IMR-90 (cell line): ENCODE measurements at regions not wholly inside any gene's neighbourhood (a gene's known extent, or its start where the extent isn't known, plus 50 kb on each side); places are given as distances from the start of the nearest gene placed in this dataset.

Experiments used
- ATAC-seq: fragments of 200-7000 bp; cut with Tn5 transposase; 2 replicates; pipeline ENCODE4 v1.9.1; 2020; ENCODE audit warnings: low read depth, mild to moderate bottlenecking, moderate library complexity
- BruUV-seq: library from RNA; stranded (reverse); fragments of 400-500 nt; replicated peaks from 2 replicates; lab custom pipeline; 2021; lab: Mats Ljungman, UMichigan
- CTCF ChIA-PET: fragments of 300-600 bp; formaldehyde crosslinking; extraction: SDS; loops from one replicate; lab custom pipeline; 2021; ENCODE audit warnings: antibody characterized with exemption; lab: Yijun Ruan, JAX
- POLR2A ChIA-PET: fragments of 300-600 bp; sonication (Branson Sonifier 250); formaldehyde crosslinking; loops from one replicate; lab custom pipeline; 2022; ENCODE audit warnings: antibody characterized with exemption; ENCODE audit not compliant: unreplicated experiment; lab: Charles Lee
- DNase-seq: peaks from one replicate; pipeline ENCODE4 v3.0.0; 2013
- H2AFZ ChIP-seq: replicated peaks from 2 replicates; pipeline ENCODE3; 2013; ENCODE audit warnings: low read length, mild to moderate bottlenecking; ENCODE audit not compliant: poor library complexity
- H2AK5ac ChIP-seq: 2 replicates; pipeline ENCODE4 v1.6.1; 2013; ENCODE audit warnings: low read depth, low read length, inconsistent platforms
- H2AK9ac ChIP-seq: replicated peaks from 2 replicates; pipeline ENCODE3; 2013; ENCODE audit warnings: mild to moderate bottlenecking, low read depth, low read length, moderate library complexity; ENCODE audit not compliant: poor library complexity
- H2BK120ac ChIP-seq: 2 replicates; pipeline ENCODE4 v1.6.1; 2013; ENCODE audit warnings: low read depth, low read length, inconsistent platforms
- H2BK15ac ChIP-seq: 3 replicates; pipeline ENCODE4 v1.6.1; 2013; ENCODE audit warnings: low read depth, low read length, inconsistent platforms
- H2BK20ac ChIP-seq: 2 replicates; pipeline ENCODE4 v1.6.1; 2013; ENCODE audit warnings: low read depth, mild to moderate bottlenecking, inconsistent platforms, low read length, moderate library complexity
- H2BK5ac ChIP-seq: 2 replicates; pipeline ENCODE4 v1.6.1; 2013; ENCODE audit warnings: mild to moderate bottlenecking, low read depth, low read length, inconsistent platforms; ENCODE audit not compliant: poor library complexity, severe bottlenecking
- H3K14ac ChIP-seq: replicated peaks from 2 replicates; pipeline ENCODE4 v1.6.1; 2013; ENCODE audit warnings: low read depth, low read length, inconsistent platforms
- H3K18ac ChIP-seq: 2 replicates; pipeline ENCODE4 v1.6.1; 2013; ENCODE audit warnings: low read depth, low read length, control low read depth
- H3K23ac ChIP-seq: 2 replicates; pipeline ENCODE4 v1.6.1; 2013; ENCODE audit warnings: low read depth, low read length, inconsistent platforms
- H3K27ac ChIP-seq: 2 replicates; pipeline ENCODE4 v1.5.1; 2013; ENCODE audit warnings: mild to moderate bottlenecking, control low read depth, low read length; ENCODE audit not compliant: insufficient read depth
- H3K27me3 ChIP-seq: 2 replicates; pipeline ENCODE4 v1.6.1; 2013; ENCODE audit warnings: low read length; ENCODE audit not compliant: control insufficient read depth, insufficient read depth
- H3K36me3 ChIP-seq: 2 replicates; pipeline ENCODE4 v1.6.1; 2013; ENCODE audit warnings: low read length, mixed read lengths; ENCODE audit not compliant: control insufficient read depth, insufficient read depth
- H3K4ac ChIP-seq: 2 replicates; pipeline ENCODE4 v1.6.1; 2013; ENCODE audit warnings: low read depth, low read length, inconsistent platforms
- H3K4me1 ChIP-seq: 2 replicates; pipeline ENCODE4 v1.6.1; 2013; ENCODE audit warnings: low read length, mixed read lengths; ENCODE audit not compliant: control insufficient read depth, insufficient read depth
- H3K4me2 ChIP-seq: 2 replicates; pipeline ENCODE4 v1.6.1; 2013; ENCODE audit warnings: low read depth, mild to moderate bottlenecking, control low read depth, low read length, moderate library complexity
- H3K4me3 ChIP-seq: 2 replicates; pipeline ENCODE4 v1.5.1; 2013; ENCODE audit warnings: low read depth, mild to moderate bottlenecking, control low read depth, low read length, moderate library complexity; ENCODE audit not compliant: insufficient read depth
- H3K56ac ChIP-seq: 2 replicates; pipeline ENCODE4 v1.6.1; 2013; ENCODE audit warnings: low read length, inconsistent platforms; ENCODE audit not compliant: insufficient read depth; ENCODE audit errors: extremely low read depth
- H3K79me1 ChIP-seq, 2 experiments: 2 replicates each; pipeline ENCODE4 v1.6.1; 2013; ENCODE audit warnings: low read length in 2 of 2, inconsistent platforms in 1 of 2, low read depth in 1 of 2
- H3K9ac ChIP-seq: 2 replicates; pipeline ENCODE4 v1.6.1; 2013; ENCODE audit warnings: low read depth, low read length, control low read depth
- H3K9me1 ChIP-seq: 2 replicates; pipeline ENCODE4 v1.6.1; 2013; ENCODE audit warnings: low read length, inconsistent platforms; ENCODE audit not compliant: insufficient read depth
- H3K9me3 ChIP-seq: 2 replicates; pipeline ENCODE4 v1.6.1; 2013; ENCODE audit warnings: low read length; ENCODE audit not compliant: control insufficient read depth, insufficient read depth
- H4K20me1 ChIP-seq: 2 replicates; pipeline ENCODE4 v1.6.1; 2013; ENCODE audit warnings: low read length, inconsistent platforms; ENCODE audit not compliant: insufficient read depth
- H4K5ac ChIP-seq: 2 replicates; pipeline ENCODE4 v1.6.1; 2013; ENCODE audit warnings: mild to moderate bottlenecking, low read depth, low read length, control low read depth
- H4K8ac ChIP-seq, 2 experiments: 2 replicates each; pipeline ENCODE4 v1.6.1; 2013; ENCODE audit warnings: low read depth in 2 of 2, low read length in 2 of 2, control low read depth in 1 of 2, inconsistent platforms in 1 of 2
- H4K91ac ChIP-seq: 2 replicates; pipeline ENCODE4 v1.6.1; 2013; ENCODE audit warnings: low read depth, low read length, inconsistent platforms; ENCODE audit not compliant: insufficient read depth
- CTCF ChIP-seq: conservative IDR thresholded peaks from 2 replicates; pipeline ENCODE4 v1.5.1; 2012; ENCODE audit warnings: mild to moderate bottlenecking, low read depth, low read length, improper control_type of control experiment
- ELK1 ChIP-seq: fragments of 150-350 bp; IDR thresholded peaks from 2 replicates; pipeline ENCODE4 v1.6.1; 2016; ENCODE audit warnings: low read depth, mild to moderate bottlenecking, low read length, moderate library complexity, borderline replicate concordance
- FOS ChIP-seq: fragments of 150-350 bp; IDR thresholded peaks from 2 replicates; pipeline ENCODE4 v1.6.1; 2016; ENCODE audit warnings: low read depth, low read length
- MAZ ChIP-seq: IDR thresholded peaks from 2 replicates; pipeline ENCODE4 v1.6.1; 2012; ENCODE audit warnings: low read depth, mild to moderate bottlenecking, low read length, improper control_type of control experiment, moderate library complexity, borderline replicate concordance
- MXI1 ChIP-seq: IDR thresholded peaks from 2 replicates; pipeline ENCODE4 v1.6.1; 2012; ENCODE audit warnings: low read depth, mild to moderate bottlenecking, low read length, moderate library complexity, borderline replicate concordance
- POLR2A ChIP-seq: IDR thresholded peaks from 2 replicates; pipeline ENCODE4 v1.6.1; 2012; ENCODE audit warnings: mild to moderate bottlenecking, low read depth, low read length
- RFX5 ChIP-seq: IDR thresholded peaks from 2 replicates; pipeline ENCODE4 v1.8.0; 2012; ENCODE audit warnings: low read depth, mild to moderate bottlenecking, low read length, moderate library complexity
- WGBS, 2 experiments: methylation state at CpG; one replicate each; pipeline versions ENCODE4 v1.1.5 to v1.1.7; 2013; ENCODE audit warnings: missing lambda C conversion rate in 2 of 2; ENCODE audit not compliant: insufficient read length in 1 of 2; ENCODE audit errors: extremely low coverage in 2 of 2; 5-methylcytosine and 5-hydroxymethylcytosine counted together
- dilution Hi-C: fragments of 300-500 bp; cut with HindIII; formaldehyde crosslinking; loops from one replicate; pipeline ENCODE4 v1.14.3; 2018; ENCODE audit warnings: low sequenced_read_pairs; ENCODE audit not compliant: unreplicated experiment
- in situ Hi-C: fragments of 300-500 bp; cut with MboI; formaldehyde crosslinking; loops from 3 replicates; pipeline ENCODE4 v1.14.3; 2019; ENCODE audit warnings: low sequenced_read_pairs, inconsistent platforms, mixed read lengths
- intact Hi-C: fragments of 100-400 bp; cut with micrococcal nuclease; formaldehyde crosslinking; loops from 2 replicates; pipeline ENCODE4 v1.10.0; 2022

GRCh38 chr4:154086247-154086646 is 297.4 kb upstream of the SFRP2 start:
- no peak overlapping the region for H4K8ac ChIP-seq
- dilution Hi-C loops: no loop called here
- H3K4me3 ChIP-seq: no peak overlapping the region
- H2AFZ ChIP-seq: no peak overlapping the region
- no peak overlapping the region for H3K4me2 ChIP-seq
- no peak overlapping the region for H2AK5ac ChIP-seq
- H2BK20ac ChIP-seq: no peak overlapping the region
- no peak overlapping the region for H3K27ac ChIP-seq
- H3K4me1 ChIP-seq: no peaks in the 10 kb centered on the region
- DNase-seq (no peak), ATAC-seq (no peak)
- POLR2A ChIA-PET: no interaction called here
- no peak overlapping the region for H2BK120ac ChIP-seq
- H2BK15ac ChIP-seq: no peak overlapping the region
- no peaks in the 10 kb centered on the region for H3K9me1 ChIP-seq
- no peak for TF ChIP-seq MAZ
- TF ChIP-seq FOS: no peak
- no peak for TF ChIP-seq RFX5
- TF ChIP-seq CTCF: no peak
- TF ChIP-seq MXI1: no peak
- no peak for TF ChIP-seq POLR2A
- no peak for TF ChIP-seq ELK1
- H3K79me1 ChIP-seq: no peaks in the 10 kb centered on the region
- no peak overlapping the region for H3K4ac ChIP-seq
- no peak overlapping the region for H4K91ac ChIP-seq
- intact Hi-C loops: no loop called here
- CTCF ChIA-PET: no interaction called here
- in situ Hi-C loops: no loop called here
- H3K9ac ChIP-seq: no peak overlapping the region
- H3K9me3 ChIP-seq: no peaks in the 10 kb centered on the region; the same call in 1 of the 2 replicates
- H2BK5ac ChIP-seq: no peak overlapping the region
- H3K23ac ChIP-seq: no peak overlapping the region
- H3K27me3 ChIP-seq: no peaks in the 10 kb centered on the region
- H3K36me3 ChIP-seq: no peaks in the 10 kb centered on the region
- WGBS, 2 experiments: no CpG with 5 or more reads among the region's 3 CpGs
- H4K5ac ChIP-seq: no peak overlapping the region
- no peaks in the 10 kb centered on the region for H4K20me1 ChIP-seq
- no peak overlapping the region for H3K18ac ChIP-seq
- no TSS peak for BruUV-seq
- H2AK9ac ChIP-seq: no peak overlapping the region
- no peak overlapping the region for H3K14ac ChIP-seq
- no peak overlapping the region for H3K56ac ChIP-seq
